ENCODE measurements at regions not wholly inside any gene's neighbourhood (a gene's known extent, or its start where the extent isn't known, plus 50 kb on each side); places are given as distances from the start of the nearest gene placed in this dataset.

DNA sequence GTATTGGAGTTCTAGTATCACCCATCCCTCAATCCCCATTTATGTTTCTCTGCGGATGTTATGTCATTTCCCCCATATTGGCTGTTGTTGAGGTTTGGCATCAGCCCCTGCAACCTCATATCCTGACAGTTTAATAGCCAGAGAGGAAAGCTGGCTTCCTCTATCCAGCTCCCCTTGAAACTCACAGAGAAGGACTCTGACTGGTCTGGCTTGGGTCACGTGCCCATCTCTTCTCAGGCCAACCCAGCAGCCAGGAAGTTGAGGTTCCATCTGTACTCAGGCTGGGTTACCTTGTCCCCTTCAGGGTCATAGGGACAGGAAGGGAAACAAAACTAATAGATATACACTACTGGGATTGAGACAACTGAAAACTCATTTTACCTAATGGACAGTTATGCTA is 148.0 kb upstream of the SLC14A2 start:
- POLR2A ChIA-PET = no interaction called here
- TF ChIP-seq JUN (IDR thresholded peaks at IDR 0.05; ENCODE audit: borderline replicate concordance, insufficient read depth, insufficient read length, low read depth) (no peak), POLR2A (IDR thresholded peaks at IDR 0.05; ENCODE audit: low read depth, low read length) (no peak), FOS (IDR thresholded peaks at IDR 0.05; ENCODE audit: borderline replicate concordance, insufficient read depth, low read length) (no peak), GATA2 (IDR thresholded peaks at IDR 0.05; ENCODE audit: insufficient read depth, insufficient read length, low read depth, low read length) (no peak), EZH2 (IDR thresholded peaks at IDR 0.05; ENCODE audit: borderline replicate concordance, low read depth, low read length, severe bottlenecking) (no peak)
- TF ChIP-seq, protein P1, sequence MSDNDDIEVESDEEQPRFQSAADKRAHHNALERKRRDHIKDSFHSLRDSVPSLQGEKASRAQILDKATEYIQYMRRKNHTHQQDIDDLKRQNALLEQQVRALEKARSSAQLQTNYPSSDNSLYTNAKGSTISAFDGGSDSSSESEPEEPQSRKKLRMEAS (IDR thresholded peaks at IDR 0.05; ENCODE audit: insufficient read depth, insufficient read length) = no peak
- CTCF ChIA-PET = no interaction called here

DNA sequence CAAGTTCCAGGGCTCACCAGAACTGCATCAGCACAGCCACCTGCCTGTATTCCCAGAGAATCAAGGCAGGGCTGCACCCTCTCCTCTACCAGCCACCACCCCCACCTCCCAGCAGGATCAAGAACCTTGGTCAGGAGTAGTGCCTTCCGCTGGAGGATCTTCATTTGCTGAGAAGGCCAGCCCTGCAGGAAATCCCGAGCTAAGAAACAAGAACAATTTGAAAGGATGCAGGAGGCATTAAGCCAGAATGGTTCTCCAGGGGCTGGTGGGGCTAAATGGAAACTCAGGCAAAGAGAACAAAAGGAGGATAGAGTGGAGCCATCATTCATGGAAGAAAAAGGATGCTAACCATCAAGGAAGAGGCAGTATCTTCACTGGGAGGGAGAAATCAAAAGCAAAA is 147.3 kb upstream of the SLC14A2 start:
- CTCF ChIA-PET = no interaction called here
- FAIRE-seq (no peak), DNase-seq (ENCODE audit: low read depth, low spot score) (no peak)
- BruUV-seq (replicated peaks) = no TSS peak
- Histone ChIP-seq H3K36me3 (ENCODE audit: control insufficient read depth in 2 of 2, extremely low read depth in 1 of 2, insufficient read depth in 2 of 2, low read length in 2 of 2) (no peaks in the 10 kb centered on the region), H3K9me1 (replicated peaks; ENCODE audit: control insufficient read depth, extremely low read depth, insufficient read depth, low read length) (no peaks in the 10 kb centered on the region), H3K79me2 (ENCODE audit: control insufficient read depth, insufficient read depth, low read length) (no peaks in the 10 kb centered on the region), H3K9me3 (replicated peaks; ENCODE audit: control insufficient read depth, insufficient read depth, low read length) (no peaks in the 10 kb centered on the region), H3K4me1 (ENCODE audit: control insufficient read depth, extremely low read depth, insufficient read depth, low read length) (no peaks in the 10 kb centered on the region), H4K20me1 (replicated peaks; ENCODE audit: control insufficient read depth, extremely low read depth, insufficient read depth, low read length) (no peaks in the 10 kb centered on the region), H3K27ac (ENCODE audit: insufficient read depth, low read depth, low read length) (no peak overlapping the region), H2AFZ (ENCODE audit: low read depth, low read length) (no peak overlapping the region), H3K4me2 (ENCODE audit: insufficient read depth, low read length) (no peak overlapping the region), H3K27me3 (ENCODE audit: control insufficient read depth in 2 of 2, insufficient read depth in 2 of 2, low read length in 2 of 2) (no peaks in the 10 kb centered on the region), H3K4me3 (replicated peaks in 1 of 3; ENCODE audit: insufficient read depth in 1 of 3, low read depth in 1 of 3, low read length in 3 of 3) (no peak overlapping the region), H3K9ac (replicated peaks; ENCODE audit: extremely low read depth, insufficient read depth, low read length) (no peak overlapping the region)
- no peak for TF ChIP-seq MYC (IDR thresholded peaks at IDR 0.05; ENCODE audit: low read depth, low read length)
- TF ChIP-seq, protein P2, sequence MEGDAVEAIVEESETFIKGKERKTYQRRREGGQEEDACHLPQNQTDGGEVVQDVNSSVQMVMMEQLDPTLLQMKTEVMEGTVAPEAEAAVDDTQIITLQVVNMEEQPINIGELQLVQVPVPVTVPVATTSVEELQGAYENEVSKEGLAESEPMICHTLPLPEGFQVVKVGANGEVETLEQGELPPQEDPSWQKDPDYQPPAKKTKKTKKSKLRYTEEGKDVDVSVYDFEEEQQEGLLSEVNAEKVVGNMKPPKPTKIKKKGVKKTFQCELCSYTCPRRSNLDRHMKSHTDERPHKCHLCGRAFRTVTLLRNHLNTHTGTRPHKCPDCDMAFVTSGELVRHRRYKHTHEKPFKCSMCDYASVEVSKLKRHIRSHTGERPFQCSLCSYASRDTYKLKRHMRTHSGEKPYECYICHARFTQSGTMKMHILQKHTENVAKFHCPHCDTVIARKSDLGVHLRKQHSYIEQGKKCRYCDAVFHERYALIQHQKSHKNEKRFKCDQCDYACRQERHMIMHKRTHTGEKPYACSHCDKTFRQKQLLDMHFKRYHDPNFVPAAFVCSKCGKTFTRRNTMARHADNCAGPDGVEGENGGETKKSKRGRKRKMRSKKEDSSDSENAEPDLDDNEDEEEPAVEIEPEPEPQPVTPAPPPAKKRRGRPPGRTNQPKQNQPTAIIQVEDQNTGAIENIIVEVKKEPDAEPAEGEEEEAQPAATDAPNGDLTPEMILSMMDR (IDR thresholded peaks at IDR 0.05; ENCODE audit: extremely low read depth in 1 of 2, insufficient read depth in 1 of 2, low read depth in 1 of 2, low read length in 2 of 2) = no peak
- no peak for TF ChIP-seq POLR2A (IDR thresholded peaks at IDR 0.05; ENCODE audit: low read depth, low read length)
- TF ChIP-seq, protein P1 (IDR thresholded peaks at IDR 0.05; ENCODE audit: insufficient read depth, insufficient read length) = no peak
- no peak for TF ChIP-seq EZH2 (IDR thresholded peaks at IDR 0.05; ENCODE audit: borderline replicate concordance, low read depth, low read length, severe bottlenecking)
- no peak for TF ChIP-seq GATA2 (IDR thresholded peaks at IDR 0.05; ENCODE audit: insufficient read depth, insufficient read length, low read depth, low read length)
- TF ChIP-seq POLR2AphosphoS5 (IDR thresholded peaks at IDR 0.05; ENCODE audit: insufficient read depth, low read depth, low read length) = no peak
- TF ChIP-seq FOS (IDR thresholded peaks at IDR 0.05; ENCODE audit: borderline replicate concordance, insufficient read depth, low read length) = no peak
- intact Hi-C loops (cut with micrococcal nuclease) (no loop called here), dilution Hi-C loops (cut with MboI; ENCODE audit: extremely low pct_ligation_motif_present, low sequenced_read_pairs) (no loop called here)
- POLR2A ChIA-PET = no interaction called here

More for the DNA sequence above, 148.0 kb upstream of the SLC14A2 start:
- dilution Hi-C loops (cut with MboI; ENCODE audit: extremely low pct_ligation_motif_present, low sequenced_read_pairs) (no loop called here), intact Hi-C loops (cut with micrococcal nuclease) (no loop called here)
- FAIRE-seq = no peak
- Histone ChIP-seq H2AFZ (ENCODE audit: low read depth, low read length) (no peak overlapping the region), H3K4me3 (replicated peaks in 1 of 3; ENCODE audit: insufficient read depth in 1 of 3, low read depth in 1 of 3, low read length in 3 of 3) (no peak overlapping the region), H3K27me3 (ENCODE audit: control insufficient read depth in 2 of 2, insufficient read depth in 2 of 2, low read length in 2 of 2) (no peaks in the 10 kb centered on the region), H3K36me3 (ENCODE audit: control insufficient read depth in 2 of 2, extremely low read depth in 1 of 2, insufficient read depth in 2 of 2, low read length in 2 of 2) (no peaks in the 10 kb centered on the region), H3K4me1 (ENCODE audit: control insufficient read depth, extremely low read depth, insufficient read depth, low read length) (no peaks in the 10 kb centered on the region), H3K9me1 (replicated peaks; ENCODE audit: control insufficient read depth, extremely low read depth, insufficient read depth, low read length) (no peaks in the 10 kb centered on the region), H3K9ac (replicated peaks; ENCODE audit: extremely low read depth, insufficient read depth, low read length) (no peak overlapping the region), H4K20me1 (replicated peaks; ENCODE audit: control insufficient read depth, extremely low read depth, insufficient read depth, low read length) (no peaks in the 10 kb centered on the region), H3K79me2 (ENCODE audit: control insufficient read depth, insufficient read depth, low read length) (no peaks in the 10 kb centered on the region), H3K27ac (ENCODE audit: insufficient read depth, low read depth, low read length) (no peak overlapping the region), H3K4me2 (ENCODE audit: insufficient read depth, low read length) (no peak overlapping the region), H3K9me3 (replicated peaks; ENCODE audit: control insufficient read depth, insufficient read depth, low read length) (no peaks in the 10 kb centered on the region)
- peak; percentile 5 for DNase-seq (ENCODE audit: low read depth, low spot score)
- BruUV-seq (replicated peaks) = no TSS peak

All from endothelial cell of umbilical vein (primary cell).